T-helper 2 cell (primary cell): ENCODE measurements at regions not wholly inside any gene's neighbourhood (a gene's known extent, or its start where the extent isn't known, plus 50 kb on each side); places are given as distances from the start of the nearest gene placed in this dataset.
"Not testable (repeated sequence)": the region's sequence is repeated elsewhere in the genome, so short reads cannot be mapped to it uniquely, and the experiment has no call there.

ENCODE experiments used
- DNase-seq, 5 experiments: peaks; one replicate each; pipeline versions ENCODE4 v3.0.0 to v3.0.0-alpha.2; 2012 to 2022

DNA sequence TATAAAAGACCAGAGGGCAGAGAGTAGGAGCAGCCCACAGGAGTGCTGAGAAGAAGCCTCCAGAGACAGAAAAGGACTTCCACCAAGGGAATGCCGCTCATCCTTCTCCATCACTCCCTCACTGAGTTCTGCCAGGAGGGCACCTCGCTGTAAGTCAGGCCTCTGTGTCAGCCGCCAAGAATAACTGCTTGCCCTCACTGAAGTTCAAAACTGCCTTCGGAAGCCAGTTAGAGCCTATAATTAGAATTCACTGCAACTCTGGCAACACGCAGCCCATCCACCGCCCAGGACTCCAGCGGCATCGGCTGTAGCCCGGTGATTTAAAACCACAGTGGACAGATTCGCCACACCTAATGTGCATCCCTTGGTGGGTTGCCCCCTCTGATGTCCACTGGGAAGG lies 281.8 kb upstream of the ZNF507 start:
- DNase-seq = no peak

DNA sequence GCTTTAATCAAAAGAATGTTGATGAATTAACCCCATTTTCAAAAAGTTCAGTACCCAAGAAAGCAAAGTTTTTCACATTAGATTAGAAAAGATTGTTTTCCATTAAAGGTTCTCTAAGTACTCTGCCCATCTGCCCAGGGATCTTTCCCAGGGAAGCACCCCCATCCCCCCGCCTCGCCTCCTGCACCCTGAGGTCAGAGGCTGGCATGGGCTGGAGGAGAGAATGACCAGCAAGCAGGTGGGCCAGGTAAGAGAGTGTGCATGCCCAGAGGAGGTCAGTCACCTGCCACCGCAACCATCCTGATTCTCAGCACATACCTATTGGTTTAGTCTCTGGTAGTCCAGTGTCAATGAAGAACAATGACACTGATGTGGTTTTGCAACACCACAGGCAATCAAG lies 279.4 kb upstream of the ZNF507 start:
- DNase-seq = no peak

DNA sequence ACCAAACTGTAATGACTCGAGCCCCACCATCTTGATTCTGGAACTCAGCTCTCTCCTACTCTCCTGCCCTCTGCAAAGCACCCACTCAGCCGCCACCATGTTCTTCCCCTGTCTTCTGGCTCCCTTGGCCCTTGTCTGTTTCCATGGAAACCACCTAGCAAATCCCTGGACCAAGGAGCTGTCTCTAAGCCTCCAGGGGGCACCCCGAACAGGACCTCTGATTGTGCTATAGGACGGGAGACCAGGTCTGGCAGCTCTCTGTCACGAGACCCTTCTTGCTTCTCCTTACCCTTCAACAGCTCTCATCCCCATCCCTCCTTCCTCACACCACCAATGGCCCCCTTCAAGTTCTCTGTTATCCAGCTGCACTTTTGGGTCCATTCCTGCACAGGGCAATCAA lies 277.7 kb upstream of the ZNF507 start:
- no peak for DNase-seq

DNA sequence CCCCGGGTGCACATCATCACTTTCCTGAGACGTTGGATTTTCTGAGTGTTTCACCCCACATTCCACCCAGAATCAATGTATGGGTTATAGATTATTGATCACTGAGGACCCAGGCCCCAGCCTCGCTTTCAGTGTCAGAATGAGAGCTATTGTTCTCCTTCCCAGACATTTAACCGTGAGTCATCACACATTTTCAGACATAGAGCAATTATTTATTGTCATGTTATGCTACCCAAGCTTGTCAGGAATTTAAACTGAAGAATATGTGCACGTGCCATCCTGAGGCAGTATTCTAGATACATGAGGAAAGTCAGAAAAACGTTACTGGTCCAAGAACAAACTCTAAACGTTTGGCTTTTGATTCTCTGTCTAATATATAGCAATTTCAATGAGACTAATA lies 276.6 kb upstream of the ZNF507 start:
- DNase-seq = no peak

GRCh38 chr19:32070101-32070500 lies 275.3 kb upstream of the ZNF507 start:
- no peak for DNase-seq

GRCh38 chr19:32082028-32082427 lies 263.4 kb upstream of the ZNF507 start:
- DNase-seq = no peak

- DNase-seq = not testable (repeated sequence)
Measured at GRCh38 chr19:32084756-32085363, 260.6 kb upstream of the ZNF507 start.

- DNase-seq = no peak
Measured at GRCh38 chr19:32091241-32091640, 254.2 kb upstream of the ZNF507 start.

GRCh38 chr19:32097011-32097410 lies 248.4 kb upstream of the ZNF507 start:
- no peak for DNase-seq

DNA sequence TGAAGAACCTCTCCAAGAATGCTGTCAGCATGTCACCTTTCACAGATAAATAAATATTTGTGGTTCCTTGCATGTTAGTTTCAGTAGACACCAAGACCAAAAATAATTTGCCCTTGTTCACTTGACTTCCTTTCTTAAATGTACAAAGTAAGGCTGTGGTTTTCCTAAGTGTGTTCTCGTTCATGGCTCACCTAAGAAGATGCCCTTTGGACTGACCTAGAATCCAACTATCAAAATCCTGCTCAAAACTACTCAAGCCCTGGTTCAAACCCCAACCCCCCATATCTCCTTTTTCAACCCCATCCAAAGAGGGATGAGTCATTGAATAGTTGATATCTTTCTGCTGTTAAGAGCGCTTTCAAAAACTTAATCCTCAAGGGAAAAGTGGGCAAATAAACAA lies 247.8 kb upstream of the ZNF507 start:
- DNase-seq = no peak

DNA sequence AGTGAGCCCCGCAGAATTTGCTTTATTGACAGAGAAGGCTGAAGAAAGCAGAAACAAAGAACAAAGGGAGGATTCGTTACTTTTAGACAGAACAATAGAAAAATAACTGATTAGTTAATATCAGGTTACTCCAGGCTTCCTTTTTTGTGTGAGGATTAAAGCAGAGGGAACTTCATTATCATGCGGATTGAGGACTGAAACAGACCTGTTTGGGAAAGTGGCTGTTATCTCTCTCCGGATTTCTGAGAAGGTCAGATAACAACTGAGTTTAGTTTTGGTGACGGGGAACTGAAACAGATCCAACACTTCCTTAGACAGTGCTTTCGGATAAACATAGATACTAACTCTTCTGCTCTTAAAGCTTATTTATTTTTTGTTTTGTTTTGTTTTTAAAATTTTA lies 246.4 kb upstream of the ZNF507 start:
- DNase-seq = no peak

DNA sequence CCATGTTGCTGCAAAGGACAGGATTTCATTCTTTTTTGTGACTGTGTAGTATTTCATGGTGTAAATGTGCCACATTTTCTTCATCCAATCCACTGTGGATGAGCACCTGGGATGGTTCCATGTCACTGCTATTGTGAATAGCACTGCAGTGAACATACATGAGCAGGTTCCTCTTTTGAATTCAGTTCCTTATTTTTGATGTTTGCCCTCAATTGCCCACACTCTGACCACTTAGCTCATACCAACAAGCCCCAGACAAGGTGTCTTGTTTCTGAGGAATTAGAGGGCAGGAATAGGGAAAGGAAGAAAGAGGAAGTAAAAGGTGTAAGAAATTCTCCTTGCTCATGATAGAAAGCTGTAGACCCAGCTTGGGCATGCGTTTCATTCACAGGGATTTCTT lies 244.2 kb upstream of the ZNF507 start:
- no peak for DNase-seq

- DNase-seq = no peak
Measured at GRCh38 chr19:32103541-32103940, 241.9 kb upstream of the ZNF507 start.

GRCh38 chr19:32104153-32104849 lies 241.1 kb upstream of the ZNF507 start:
- DNase-seq = no peak

DNA sequence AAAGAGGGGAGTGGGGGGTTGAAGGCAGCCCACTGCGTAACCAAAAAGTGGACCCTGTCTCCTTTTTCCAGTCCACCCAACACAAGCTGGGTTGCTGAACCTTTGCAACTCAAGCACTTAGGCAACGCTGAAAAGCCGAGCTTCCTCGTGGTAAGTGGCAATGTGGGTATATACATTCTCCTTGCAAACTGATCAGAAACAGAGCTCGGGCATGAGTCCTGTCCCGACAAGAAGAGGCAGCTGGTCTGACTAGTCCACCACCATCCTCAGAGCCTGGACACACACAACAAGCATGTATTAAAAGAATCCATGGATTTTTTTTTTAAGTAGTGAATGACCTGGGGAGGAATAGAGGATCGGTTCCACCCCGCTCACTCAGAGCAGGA lies 240.6 kb upstream of the ZNF507 start:
- no peak for DNase-seq

DNA sequence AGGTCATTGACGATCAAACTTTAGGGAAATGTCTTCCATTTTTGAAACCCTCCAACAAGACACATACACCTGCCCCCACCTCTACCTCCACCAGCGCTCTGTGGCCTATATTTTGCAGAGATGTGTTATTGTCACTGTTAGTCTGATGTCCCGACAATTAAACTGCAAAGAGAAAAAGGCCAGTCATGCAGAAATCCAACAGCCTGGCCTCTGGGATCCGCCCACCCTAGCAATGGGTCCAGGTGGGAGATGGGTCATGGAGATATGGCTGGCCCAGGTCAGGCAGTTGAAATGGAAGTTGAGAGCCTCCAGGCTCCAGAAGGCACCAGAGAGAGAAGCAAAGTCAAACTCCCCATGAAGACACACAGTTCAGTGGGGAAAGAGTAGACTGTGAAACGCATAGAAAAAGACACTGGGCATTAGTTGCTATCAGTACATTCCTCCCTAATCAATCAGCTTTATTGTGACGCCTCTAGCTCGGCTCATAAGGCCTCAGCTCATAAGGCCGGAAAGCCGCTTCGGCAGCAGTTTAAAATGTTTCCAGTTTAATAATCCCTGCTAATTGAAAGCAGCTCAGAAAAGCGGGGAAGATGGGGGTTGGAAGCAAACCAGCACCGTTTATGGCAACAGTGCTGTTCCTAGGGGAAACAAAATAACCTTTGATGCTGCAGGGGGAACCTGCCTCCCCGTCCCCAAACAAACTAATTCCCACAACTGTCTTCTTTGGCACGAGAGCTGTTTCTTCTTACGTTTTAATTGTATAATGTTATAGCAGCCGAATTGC lies 239.7 kb upstream of the ZNF507 start:
- no peak for DNase-seq

DNA sequence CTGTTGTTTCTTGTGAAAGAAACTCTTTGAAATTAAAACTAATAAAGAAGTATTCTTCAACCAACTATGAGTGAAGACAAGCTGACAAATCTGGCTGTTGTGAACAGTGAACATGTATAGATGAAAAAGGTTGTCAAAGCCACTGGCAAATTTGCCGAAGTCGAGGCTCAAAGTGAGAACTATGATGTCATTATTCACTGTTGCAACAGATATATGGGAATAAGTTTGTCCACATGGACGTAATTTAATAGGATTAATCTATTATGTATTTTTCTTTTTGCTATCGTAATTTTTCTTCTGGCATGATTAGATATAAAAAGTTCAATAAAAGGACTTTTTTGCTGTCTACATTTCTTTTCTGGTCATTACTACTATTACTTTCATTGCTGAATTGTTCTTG lies 223.2 kb upstream of the ZNF507 start:
- no peak for DNase-seq

DNA sequence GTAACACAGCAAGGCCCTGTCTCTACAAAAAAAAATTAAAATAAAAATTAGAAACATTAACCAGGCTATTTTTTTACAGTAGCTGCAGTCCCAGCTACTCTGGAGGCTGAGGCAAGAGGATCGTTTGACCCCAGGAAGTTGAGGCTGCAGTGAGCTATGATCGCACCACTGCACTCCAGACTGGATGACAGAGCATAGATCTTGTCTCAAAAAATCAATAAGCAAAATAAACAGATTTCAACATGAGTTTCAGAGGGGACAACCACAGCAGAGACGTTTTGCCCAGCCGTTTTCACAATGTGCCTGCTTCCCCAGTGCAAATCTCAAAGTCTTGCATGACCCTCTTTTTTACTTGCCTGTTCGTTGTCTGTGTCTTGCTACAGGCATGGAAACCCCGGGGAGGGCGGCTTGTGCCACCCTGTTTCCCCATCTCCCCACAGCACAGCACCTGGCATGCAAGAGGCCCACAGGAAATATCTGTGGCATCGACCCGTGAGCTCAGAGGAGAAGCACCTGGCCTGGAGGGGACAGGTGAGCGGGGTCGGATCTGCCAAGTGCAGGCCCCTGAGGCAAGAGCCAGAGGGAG lies 222.0 kb upstream of the ZNF507 start:
- DNase-seq = no peak

DNA sequence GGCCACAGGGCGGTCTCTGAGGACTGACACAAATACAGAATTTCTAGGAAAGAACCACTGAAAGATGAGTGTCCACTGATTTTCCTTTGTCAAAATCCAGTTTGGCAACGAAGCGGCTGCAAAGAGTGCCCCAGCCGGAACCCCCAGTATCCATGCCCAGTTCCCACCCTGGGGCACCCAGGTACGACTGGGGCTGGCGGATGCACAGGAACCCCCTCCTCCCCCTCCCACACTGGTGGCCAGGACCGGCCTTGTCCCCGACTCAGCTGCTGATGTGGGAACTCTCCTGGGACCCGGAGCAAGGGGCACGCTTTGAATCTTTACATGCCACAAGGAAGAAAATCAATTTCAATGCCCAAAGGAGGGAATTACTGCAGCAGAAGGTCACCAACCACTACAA lies 220.8 kb upstream of the ZNF507 start:
- no peak for DNase-seq

- no peak for DNase-seq
Measured at GRCh38 chr19:32129141-32129540, 216.3 kb upstream of the ZNF507 start.

DNA sequence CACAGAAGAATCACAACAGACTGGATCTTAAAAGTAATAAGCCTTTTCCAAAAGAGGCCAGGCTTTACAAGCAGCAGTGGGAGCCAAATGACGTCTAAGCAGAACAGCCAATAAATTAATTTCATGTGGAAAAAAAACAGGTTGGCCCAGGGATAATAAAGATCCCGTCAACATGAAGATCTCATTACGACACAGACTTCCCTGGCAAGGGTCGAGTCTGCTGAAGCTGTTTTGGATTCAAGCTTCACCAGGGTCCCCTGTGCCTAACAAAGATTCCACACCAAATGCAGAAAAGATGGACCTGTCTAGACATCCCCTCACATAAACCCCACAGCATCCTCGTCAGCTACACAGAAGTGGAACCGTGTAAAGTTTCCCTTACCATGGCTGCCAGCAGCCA lies 215.1 kb upstream of the ZNF507 start:
- no peak for DNase-seq

- no peak for DNase-seq
Measured at GRCh38 chr19:32131005-32131404, 214.4 kb upstream of the ZNF507 start.

DNA sequence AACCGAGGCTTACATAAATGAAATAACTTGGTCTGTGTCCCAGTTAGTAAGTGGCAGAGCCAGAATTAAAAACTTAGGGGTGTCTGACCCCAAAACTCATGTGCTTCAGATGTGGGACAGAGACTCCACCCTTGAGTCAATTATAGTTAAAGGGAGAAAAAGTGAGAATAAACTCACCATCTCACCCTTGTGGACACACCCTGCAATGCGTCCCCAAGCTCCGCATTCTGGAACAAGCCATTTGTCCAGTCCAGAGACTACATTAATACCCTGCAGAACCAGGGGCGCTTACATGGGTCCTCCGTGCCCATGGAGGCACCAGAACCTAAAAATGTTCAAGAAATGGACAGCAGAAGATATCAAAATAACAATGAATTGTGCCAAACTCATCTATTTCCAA lies 207.0 kb upstream of the ZNF507 start:
- no peak for DNase-seq
